Right atrium auricular region (tissue), 2 donors: ENCODE measurements at regions not wholly inside any gene's neighbourhood (a gene's known extent, or its start where the extent isn't known, plus 50 kb on each side); places are given as distances from the start of the nearest gene placed in this dataset.

Experiments
- DNase-seq: peaks from one replicate; pipeline ENCODE4 v3.0.0-alpha.2; 2019; ENCODE audit warnings: low spot score
- H3K27ac ChIP-seq, 2 donors: fragments of 200-600 bp; sonication (generic); 1 replicate in 1 of 2; 2 replicates in 1 of 2; pipeline ENCODE4 v1.5.1; 2016 to 2019
- H3K27me3 ChIP-seq, 2 donors: fragments of 200-600 bp; sonication (generic); one replicate each; pipeline versions ENCODE4 v1.5.1 to v1.6.0; 2017 to 2019
- H3K36me3 ChIP-seq: fragments of 200-600 bp; sonication (generic); one replicate; pipeline ENCODE4 v1.5.1; 2016
- H3K4me1 ChIP-seq, 2 donors: fragments of 200-600 bp; sonication (generic); one replicate each; pipeline versions ENCODE4 v1.5.1 to v1.6.0; 2017 to 2019
- H3K4me3 ChIP-seq, 2 donors: fragments of 200-600 bp; sonication (generic); 1 replicate in 1 of 2; 2 replicates in 1 of 2; pipeline ENCODE4 v1.5.1; 2017 to 2019; ENCODE audit warnings: mild to moderate bottlenecking in 1 of 2, moderate library complexity in 1 of 2
- H3K9me3 ChIP-seq, 2 donors: fragments of 200-600 bp; sonication (generic); one replicate each; pipeline ENCODE4 v1.5.1; 2019
- TF ChIP-seq, protein P1 (sequence below), 2 donors: fragments of 200-600 bp; sonication (generic); IDR thresholded peaks; one replicate each; pipeline ENCODE4 v1.5.1; 2019; ENCODE audit warnings: antibody characterized with exemption in 2 of 2

DNA sequence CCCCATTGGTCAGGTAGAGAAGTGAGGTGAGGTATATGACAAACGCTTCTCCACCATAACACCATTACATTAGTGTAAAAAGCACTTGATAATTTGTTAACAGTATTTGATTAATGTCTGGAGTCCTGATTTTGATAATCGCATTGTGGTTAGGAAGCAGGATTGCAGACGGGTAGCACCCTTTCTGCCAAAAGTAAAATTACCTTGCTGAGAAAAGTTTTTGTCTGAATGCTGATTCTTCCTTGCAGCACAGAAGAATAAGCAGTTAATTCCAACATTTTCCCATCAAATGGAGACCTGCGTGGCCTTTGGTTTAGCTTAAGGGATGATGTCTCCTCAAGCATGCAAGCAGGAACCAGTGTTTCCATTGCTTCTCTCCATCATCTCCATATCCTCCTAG is 1090.2 kb upstream of the TMEM132C start:
- H3K4me1 ChIP-seq: no peaks in the 10 kb centered on the region
- H3K27me3 ChIP-seq: no peaks in the 10 kb centered on the region
- H3K4me3 ChIP-seq: no peak overlapping the region
- peaks cover 0 to 16% of the 10 kb centered on the region in 2 donors for H3K9me3 ChIP-seq
- TF ChIP-seq, protein P1, sequence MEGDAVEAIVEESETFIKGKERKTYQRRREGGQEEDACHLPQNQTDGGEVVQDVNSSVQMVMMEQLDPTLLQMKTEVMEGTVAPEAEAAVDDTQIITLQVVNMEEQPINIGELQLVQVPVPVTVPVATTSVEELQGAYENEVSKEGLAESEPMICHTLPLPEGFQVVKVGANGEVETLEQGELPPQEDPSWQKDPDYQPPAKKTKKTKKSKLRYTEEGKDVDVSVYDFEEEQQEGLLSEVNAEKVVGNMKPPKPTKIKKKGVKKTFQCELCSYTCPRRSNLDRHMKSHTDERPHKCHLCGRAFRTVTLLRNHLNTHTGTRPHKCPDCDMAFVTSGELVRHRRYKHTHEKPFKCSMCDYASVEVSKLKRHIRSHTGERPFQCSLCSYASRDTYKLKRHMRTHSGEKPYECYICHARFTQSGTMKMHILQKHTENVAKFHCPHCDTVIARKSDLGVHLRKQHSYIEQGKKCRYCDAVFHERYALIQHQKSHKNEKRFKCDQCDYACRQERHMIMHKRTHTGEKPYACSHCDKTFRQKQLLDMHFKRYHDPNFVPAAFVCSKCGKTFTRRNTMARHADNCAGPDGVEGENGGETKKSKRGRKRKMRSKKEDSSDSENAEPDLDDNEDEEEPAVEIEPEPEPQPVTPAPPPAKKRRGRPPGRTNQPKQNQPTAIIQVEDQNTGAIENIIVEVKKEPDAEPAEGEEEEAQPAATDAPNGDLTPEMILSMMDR (IDR thresholded peaks at IDR 0.05): no peak
- no peaks in the 10 kb centered on the region for H3K36me3 ChIP-seq
- no peak overlapping the region for H3K27ac ChIP-seq
- no peak for DNase-seq

DNA sequence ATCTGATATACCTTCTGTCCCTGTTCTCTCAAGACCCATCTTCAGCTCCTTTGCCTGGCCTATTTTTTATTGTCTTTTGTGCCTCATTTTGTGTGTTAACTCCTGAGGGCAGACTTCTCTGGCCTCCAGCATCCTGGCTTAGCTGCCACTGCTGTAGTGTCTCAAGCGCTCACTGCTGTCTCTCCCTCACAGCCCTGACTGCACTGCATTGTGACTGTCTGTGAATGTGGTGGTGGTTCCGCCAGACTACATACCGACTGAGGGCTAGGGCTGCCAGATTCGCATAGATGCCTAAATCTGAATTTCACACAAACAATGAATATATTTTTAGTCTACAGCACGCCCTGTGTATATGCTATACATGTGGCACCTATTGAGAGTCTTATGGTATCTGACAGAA is 1088.9 kb upstream of the TMEM132C start:
- DNase-seq: no peak
- TF ChIP-seq, protein P1 (IDR thresholded peaks at IDR 0.05): no peak

DNA sequence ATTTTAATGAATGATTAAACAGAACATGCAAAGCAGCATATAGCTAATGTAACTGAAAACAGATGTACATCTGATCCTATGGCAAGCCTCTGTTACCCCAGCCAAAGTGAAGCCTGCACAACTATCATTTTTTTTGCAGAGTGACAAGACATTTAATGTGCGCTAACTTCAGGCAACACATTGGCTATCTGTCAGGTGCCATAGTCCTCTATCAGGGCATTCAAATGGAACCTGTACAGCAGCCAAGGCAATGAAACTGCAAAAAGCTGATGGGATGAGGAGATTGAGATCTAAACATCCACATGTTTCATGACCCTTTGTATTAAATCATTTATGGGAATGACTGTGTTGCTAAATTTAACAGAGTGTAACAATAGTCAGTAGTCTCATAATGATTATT is 1088.5 kb upstream of the TMEM132C start:
- Histone ChIP-seq H3K27me3 (no peaks in the 10 kb centered on the region), H3K4me1 (no peaks in the 10 kb centered on the region), H3K9me3 (peaks cover 0 to 16% of the 10 kb centered on the region in 2 donors), H3K36me3 (no peaks in the 10 kb centered on the region), H3K27ac (no peak overlapping the region), H3K4me3 (no peak overlapping the region)
- DNase-seq: no peak
- TF ChIP-seq, protein P1 (IDR thresholded peaks at IDR 0.05): no peak

More for the DNA sequence above, 1088.9 kb upstream of the TMEM132C start:
- Histone ChIP-seq H3K9me3 (peaks cover 0 to 16% of the 10 kb centered on the region in 2 donors), H3K4me3 (no peak overlapping the region), H3K27me3 (no peaks in the 10 kb centered on the region), H3K4me1 (no peaks in the 10 kb centered on the region), H3K36me3 (no peaks in the 10 kb centered on the region), H3K27ac (no peak overlapping the region)

DNA sequence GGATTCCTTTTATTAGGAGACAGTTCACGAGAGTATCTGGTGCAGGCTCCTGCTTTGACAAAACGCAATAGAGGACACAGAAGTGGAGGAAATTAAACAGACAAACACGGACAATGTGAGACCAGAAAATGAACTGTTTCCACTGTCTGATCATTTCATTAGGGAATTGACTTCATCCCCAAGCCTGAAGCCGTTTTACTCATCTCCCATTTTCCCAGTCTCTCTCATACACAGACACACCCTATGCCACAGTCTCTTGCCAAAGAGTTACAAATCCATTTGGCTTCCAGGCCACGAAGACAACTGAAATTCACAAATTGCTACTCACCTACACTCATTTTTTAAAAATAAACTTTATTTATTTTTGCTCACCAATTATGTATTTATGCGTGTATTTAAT is 1087.8 kb upstream of the TMEM132C start:
- H3K9me3 ChIP-seq: peaks cover 0 to 16% of the 10 kb centered on the region in 2 donors
- no peak overlapping the region for H3K27ac ChIP-seq
- TF ChIP-seq, protein P1 (IDR thresholded peaks at IDR 0.05): no peak

DNA sequence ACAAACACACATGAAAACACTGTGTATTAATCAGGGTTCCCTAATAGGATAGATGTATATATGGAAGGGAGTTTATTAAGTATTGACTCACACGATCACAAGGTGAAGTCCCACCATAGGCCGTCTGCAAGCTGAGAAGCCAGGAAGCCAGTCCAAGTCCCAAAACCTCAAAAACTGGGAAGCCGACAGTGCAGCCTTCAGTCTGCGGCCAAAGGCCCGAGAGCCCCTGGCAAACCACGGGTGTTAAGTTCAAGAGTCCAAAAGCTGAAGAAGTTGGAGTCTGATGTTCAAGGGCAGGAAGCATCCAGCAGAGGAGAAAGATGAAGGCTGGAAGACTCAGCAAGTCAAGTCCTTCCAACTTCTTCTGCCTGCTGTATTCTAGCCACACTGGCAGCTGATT is 1085.0 kb upstream of the TMEM132C start:
- TF ChIP-seq, protein P1 (IDR thresholded peaks at IDR 0.05): no peak
- Histone ChIP-seq H3K27me3 (no peaks in the 10 kb centered on the region), H3K4me1 (no peaks in the 10 kb centered on the region), H3K36me3 (no peaks in the 10 kb centered on the region), H3K27ac (no peak overlapping the region), H3K9me3 (peaks cover 0 to 7% of the 10 kb centered on the region in 2 donors), H3K4me3 (no peak overlapping the region)
- no peak for DNase-seq

More for the DNA sequence above, 1087.8 kb upstream of the TMEM132C start:
- H3K4me1 ChIP-seq: no peaks in the 10 kb centered on the region
- H3K4me3 ChIP-seq: no peak overlapping the region
- DNase-seq: no peak
- no peaks in the 10 kb centered on the region for H3K27me3 ChIP-seq
- no peaks in the 10 kb centered on the region for H3K36me3 ChIP-seq

DNA sequence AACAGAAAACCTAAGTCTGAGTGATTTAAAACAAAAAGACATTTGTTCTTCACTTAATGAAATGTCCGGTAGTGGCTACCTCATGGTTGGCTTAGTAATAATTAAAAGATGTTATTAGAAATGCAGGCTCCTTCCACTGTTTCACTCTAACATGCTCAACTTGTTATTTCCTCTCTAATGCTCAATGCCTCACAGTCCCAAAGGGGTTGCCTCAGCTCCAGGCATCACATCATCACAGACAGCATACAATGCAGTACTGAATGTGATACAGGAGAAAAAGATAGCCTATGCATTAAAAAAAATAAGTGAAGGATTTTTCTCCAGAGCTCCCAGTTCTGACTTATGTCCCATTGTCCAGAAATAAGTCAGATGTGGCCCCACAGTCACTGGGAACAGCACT is 1077.0 kb upstream of the TMEM132C start:
- no peaks in the 10 kb centered on the region for H3K27me3 ChIP-seq
- no peak overlapping the region for H3K4me3 ChIP-seq
- H3K36me3 ChIP-seq: no peaks in the 10 kb centered on the region
- H3K4me1 ChIP-seq: no peaks in the 10 kb centered on the region
- no peak overlapping the region for H3K27ac ChIP-seq
- peaks cover 0 to 6% of the 10 kb centered on the region in 2 donors for H3K9me3 ChIP-seq
- TF ChIP-seq, protein P1 (IDR thresholded peaks at IDR 0.05): no peak
- DNase-seq: no peak
